SU-DHL-6 (cell line): ENCODE measurements at regions not wholly inside any gene's neighbourhood (a gene's known extent, or its start where the extent isn't known, plus 50 kb on each side); places are given as distances from the start of the nearest gene placed in this dataset.

Experiments
- EZH2phosphoT487 ChIP-seq: fragments of 200-600 bp; sonication (generic), shearing (Covaris generic); conservative IDR thresholded peaks from 2 replicates; pipeline ENCODE4 v1.6.1; 2018; ENCODE audit warnings: mild to moderate bottlenecking, antibody characterized with exemption, low read length, moderate library complexity, mixed read lengths
- TF ChIP-seq, protein P1 (sequence below): fragments of 200-600 bp; sonication (generic); IDR thresholded peaks from one replicate; pipeline ENCODE4 v1.5.1; 2017; ENCODE audit warnings: antibody characterized with exemption, mild to moderate bottlenecking, low read length, moderate library complexity; ENCODE audit not compliant: insufficient read depth, poor library complexity, severe bottlenecking

DNA sequence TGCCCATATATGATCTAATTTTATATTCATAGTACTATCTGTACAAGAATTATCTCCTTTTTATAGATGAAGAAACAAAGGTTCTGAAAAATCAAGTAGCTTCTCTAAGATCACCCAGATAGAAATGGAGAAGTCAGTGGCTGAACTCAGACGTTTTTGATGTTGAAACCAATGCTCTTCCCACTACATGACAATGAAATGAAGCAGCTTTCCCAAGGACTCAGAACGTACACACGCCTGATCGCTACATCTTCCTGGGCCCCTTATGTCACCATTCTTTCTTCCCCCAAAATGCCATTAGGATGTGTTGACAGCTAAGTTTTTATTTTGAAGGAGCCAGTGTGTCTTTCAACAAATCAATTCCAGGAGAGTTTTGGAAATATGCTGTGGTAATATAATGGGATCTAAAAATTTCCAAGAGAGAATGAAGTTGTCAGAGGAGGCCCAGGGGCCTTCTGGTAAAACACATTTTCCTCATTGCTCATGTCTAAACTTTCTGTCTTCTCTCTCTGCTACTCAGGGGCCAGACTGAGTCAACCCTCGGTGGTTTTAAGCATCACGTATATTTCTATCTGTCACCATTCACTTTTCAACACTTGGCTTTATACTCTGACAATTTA lies 98.1 kb upstream of the COL21A1 start:
- TF ChIP-seq, protein P1, sequence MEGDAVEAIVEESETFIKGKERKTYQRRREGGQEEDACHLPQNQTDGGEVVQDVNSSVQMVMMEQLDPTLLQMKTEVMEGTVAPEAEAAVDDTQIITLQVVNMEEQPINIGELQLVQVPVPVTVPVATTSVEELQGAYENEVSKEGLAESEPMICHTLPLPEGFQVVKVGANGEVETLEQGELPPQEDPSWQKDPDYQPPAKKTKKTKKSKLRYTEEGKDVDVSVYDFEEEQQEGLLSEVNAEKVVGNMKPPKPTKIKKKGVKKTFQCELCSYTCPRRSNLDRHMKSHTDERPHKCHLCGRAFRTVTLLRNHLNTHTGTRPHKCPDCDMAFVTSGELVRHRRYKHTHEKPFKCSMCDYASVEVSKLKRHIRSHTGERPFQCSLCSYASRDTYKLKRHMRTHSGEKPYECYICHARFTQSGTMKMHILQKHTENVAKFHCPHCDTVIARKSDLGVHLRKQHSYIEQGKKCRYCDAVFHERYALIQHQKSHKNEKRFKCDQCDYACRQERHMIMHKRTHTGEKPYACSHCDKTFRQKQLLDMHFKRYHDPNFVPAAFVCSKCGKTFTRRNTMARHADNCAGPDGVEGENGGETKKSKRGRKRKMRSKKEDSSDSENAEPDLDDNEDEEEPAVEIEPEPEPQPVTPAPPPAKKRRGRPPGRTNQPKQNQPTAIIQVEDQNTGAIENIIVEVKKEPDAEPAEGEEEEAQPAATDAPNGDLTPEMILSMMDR, result no peak
- no peak for TF ChIP-seq EZH2phosphoT487
